Activated CD4-positive, CD25-positive, alpha-beta regulatory T cell treated with anti-CD3 and anti-CD28 coated beads, Interleukin-2, amount 50 U/mL, for 16 hours (primary cell): ENCODE measurements at regions not wholly inside any gene's neighbourhood (a gene's known extent, or its start where the extent isn't known, plus 50 kb on each side); places are given as distances from the start of the nearest gene placed in this dataset.

ENCODE experiments used
- DNase-seq: peaks from one replicate; pipeline ENCODE4 v3.0.0-alpha.2; 2020; ENCODE audit warnings: low read depth, low spot score

DNA sequence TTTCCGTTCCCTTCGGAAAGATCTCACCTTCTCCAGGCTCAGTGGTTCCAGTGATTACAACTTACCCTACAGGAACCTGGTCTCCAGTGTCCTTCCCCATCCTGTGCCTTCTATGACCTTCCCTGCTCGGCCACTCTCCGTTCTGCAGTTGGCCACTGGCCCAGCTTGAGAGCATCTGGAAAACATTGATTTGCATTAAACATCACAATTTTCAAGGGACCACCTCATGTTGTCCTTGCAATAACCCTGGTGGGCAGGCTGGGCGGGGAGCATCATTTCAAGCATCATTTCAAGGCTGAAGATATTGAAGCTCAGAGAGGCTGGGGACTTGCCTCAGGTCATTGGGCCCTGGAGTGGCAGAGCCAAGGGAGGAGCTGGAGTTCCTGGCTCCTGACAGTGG lies 177.4 kb downstream of the SEC61B start:
- DNase-seq = no peak

DNA sequence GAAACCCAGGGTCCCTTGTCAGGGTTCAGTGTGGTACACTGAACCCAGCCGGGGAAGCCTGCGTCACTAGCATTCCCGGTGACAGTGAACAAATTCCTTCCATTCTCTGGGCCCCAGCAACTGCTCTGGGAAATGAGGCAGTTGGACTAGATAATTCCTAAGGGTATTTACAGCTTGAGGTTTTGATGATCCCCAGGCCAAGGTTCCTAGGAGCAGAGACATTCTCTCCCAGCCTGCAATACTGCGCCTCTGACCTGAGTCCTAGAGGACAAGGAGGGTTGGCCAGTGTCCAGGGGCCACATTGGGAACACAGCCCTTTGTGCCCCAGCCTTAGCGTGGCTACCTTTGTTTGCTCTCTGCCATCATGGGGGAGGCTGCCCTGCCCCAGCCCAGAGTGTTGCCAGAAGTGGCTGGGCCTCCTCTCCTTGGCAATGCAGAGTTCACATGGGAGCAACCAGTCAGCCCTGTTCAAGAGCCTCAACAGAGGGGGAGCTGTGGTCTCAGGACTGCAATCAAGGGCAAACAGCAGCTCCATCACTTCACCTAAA lies 178.2 kb downstream of the SEC61B start:
- no peak for DNase-seq

DNA sequence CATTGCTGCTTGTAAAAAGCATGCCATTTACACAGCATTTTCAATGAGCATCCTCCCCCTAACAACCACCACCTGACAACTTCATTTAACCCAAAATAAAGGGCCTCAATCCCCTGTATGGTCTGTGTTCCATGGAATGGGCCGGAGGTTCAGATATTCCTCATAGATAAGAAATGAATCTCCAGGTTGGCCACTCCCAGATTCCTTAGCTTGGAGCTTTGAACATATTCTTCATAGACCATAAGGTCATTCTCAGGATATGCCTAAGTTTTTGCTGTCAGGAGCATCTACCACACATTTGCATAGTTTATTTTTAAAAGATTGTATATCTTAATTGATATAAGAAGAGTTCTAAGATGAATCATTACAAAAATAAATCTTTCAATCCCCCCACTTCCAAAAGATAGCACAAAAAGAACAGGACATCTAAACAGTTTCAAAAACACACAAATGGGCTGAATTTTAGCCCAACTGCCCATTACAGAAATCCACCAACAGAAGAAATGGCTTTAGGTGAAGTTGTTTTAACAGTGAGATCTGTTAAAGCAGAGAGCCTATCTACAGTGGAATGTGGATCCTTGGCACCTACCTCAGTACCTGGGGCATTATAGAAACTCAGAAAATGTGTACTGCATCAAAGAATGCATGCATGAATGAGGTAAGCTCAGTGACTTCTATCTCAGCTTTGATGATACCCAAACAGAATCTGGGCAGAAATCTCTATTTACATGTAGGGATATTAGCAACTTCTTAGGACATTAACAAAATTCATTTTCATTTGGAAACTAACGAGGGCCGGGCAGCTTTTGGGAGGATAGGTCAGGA lies 179.8 kb downstream of the SEC61B start:
- no peak for DNase-seq

DNA sequence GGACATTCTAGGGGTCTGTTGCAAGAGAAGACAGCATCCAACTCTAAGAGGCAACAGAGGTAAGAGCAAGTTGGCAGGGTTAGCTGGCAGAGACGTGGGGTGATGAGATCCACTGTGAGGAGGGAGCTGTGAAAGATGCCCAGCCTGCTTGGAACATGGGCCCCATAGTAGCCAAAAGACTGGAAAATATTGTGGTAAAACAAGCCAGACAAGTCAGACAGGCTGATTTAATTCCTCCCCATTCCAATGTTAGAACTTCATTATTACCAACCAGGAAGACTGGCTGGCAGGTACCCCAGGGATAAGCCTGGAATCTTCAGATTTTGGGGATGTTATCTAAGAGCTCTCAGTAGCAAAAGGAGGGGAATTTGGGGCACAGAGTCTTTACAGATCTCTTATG lies 181.3 kb downstream of the SEC61B start:
- no peak for DNase-seq

DNA sequence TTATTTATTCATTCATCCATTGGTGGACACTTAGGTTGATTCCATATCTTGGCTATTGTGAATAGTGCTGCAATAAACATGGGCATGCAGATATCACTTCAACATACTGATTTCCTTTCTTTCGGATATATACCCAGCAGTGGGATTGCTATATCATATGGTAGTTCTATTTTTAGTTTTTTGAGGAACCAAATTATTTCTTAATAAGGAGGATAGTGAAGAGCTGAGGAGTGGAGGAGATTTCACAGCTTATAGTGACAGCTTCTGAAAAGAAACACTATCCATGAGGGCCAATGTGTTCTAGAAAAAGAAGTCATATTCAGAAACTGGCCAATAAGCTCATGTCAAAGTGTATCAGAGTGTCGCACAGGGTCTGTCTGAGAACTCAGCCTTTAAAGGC lies 183.3 kb downstream of the SEC61B start:
- no peak for DNase-seq

DNA sequence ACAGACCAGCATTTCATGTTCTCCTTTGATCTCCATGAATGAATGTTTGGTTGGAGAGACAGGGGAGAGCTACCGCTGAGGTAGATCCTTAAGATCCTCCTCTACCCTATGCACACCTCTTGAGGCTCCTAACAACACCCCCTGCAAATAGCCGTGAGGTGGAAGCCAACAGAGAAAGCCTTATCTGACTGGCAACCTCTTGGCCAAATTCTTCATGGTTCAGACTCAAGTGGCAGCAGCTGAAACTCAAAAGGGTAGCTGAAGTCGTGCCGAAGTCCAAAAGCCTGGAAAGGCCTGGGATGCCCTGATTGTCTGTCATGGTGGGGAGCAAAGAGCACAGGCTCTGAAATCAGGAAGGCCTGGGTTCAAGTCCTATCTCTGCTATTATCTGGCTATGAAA lies 184.9 kb downstream of the SEC61B start:
- no peak for DNase-seq

DNA sequence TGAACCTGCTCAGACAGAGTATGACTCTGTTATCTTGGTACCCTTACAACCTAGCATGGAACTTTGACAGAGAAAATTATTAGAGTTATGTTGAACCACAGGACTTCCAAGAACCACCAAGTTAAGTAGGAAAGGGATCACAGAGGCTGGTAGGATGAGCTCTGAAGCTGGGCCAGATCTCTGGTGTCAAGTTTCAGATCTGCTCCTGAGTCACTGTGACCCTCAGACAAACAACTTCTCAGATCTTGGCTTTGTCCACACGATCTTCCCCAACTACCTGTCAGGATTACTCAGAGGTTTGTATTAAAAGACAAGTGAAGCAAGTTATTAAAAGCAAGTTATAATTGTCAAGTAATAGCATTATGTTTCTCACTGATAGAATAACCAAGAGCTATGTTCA lies 189.0 kb downstream of the SEC61B start:
- DNase-seq = no peak

DNA sequence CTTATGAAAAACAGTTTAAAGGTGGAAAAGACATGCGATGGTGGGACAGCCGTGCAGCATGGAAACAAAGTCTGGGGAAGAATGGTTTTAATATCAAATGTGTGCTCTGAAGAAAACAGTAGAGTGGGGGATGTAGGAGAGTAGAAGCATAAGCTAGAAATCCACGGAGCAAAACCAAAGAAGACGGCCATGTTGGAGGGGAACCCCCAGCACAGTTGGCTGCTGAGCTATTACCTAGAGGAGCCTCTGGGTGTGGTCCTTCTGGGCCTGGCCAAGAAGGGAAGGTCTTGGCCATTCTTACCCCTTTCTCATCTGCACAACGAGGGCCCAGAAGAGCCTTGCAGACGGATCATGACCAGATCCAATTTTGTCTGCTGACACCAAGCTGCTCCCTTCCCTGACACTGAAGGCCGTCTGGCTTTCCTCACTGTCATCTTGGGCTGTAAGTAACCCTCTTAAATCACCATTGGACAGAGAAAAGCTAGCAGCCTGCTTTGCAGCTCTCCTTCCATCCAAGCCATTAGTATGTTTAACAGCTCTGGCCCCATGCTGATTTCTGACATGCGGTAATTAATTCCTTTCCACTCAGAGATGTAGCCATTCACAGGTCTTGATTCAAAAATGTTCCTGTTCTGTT lies 189.5 kb downstream of the SEC61B start:
- DNase-seq = no peak

DNA sequence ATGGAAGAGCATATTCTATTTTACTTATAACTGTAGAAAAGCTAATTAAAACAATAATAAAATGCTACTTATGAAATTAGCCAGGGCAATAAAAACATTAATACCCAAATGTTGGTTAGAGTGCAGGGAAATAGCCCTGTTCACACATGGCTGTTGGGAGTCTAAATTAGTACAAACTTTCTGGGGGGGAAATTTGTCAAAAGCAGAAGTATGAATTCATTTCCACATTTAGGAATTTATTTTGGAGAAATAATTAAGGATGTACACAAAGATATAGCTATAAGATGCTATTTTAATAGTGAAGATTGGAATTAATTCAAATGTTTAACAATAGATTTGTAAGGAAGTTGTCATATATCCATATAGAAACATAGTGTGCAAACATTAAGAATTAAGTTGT lies 190.5 kb downstream of the SEC61B start:
- no peak for DNase-seq

DNA sequence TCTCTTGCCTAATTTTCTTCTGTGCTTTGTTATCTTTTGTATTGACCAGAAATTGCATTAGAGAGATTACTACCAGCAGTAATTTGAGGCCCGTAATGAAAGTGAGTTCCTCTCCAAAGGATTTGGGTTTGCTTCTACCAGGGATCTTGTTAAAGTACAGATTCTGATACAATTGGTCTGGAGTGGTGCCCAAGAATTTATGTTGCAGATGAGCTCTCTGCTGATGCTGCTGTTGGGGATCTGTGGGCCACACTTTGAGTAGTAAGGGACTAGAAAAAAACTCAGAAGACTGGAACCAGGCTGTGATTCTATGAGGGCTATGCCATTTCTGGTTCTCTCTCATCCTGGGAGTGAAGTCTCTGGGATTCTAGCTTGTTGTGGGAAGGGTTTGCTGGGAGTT lies 192.2 kb downstream of the SEC61B start:
- no peak for DNase-seq

DNA sequence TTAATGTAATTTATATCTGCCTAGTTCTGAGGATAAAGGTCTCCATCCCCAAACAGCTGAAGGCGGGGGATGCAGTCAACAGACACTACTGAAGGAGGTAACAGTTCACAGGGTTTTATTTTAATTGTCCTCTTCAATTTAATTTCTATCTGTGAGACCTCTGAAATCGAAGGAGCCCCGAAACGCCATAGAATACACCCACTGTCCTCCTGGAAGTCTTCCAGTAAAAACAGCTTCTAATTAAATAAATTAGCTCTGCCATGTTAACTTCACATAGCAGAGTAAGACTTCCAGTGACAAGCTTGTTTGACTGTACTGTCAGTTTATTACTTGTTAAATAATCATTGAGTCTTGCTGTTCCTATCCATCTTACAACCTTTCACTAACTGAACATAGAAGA lies 193.5 kb downstream of the SEC61B start:
- DNase-seq = no peak

DNA sequence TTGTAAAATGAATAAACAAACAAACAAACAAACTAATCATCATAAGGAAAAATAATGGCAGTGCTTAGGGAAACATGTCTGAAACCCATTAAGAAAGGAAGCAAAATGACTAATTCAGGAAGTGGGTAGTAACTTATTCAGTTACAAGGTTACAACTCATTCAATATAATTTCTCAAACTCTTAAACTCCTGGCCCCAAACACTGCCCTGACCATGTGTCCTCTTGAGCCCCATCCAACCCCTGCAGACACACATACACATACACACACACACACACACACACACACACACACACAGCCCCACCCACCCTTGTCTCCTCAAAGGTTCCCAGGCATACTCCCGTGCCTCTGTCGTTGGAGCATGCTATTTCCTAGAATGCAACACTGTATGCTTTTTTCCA lies 193.9 kb downstream of the SEC61B start:
- no peak for DNase-seq

DNA sequence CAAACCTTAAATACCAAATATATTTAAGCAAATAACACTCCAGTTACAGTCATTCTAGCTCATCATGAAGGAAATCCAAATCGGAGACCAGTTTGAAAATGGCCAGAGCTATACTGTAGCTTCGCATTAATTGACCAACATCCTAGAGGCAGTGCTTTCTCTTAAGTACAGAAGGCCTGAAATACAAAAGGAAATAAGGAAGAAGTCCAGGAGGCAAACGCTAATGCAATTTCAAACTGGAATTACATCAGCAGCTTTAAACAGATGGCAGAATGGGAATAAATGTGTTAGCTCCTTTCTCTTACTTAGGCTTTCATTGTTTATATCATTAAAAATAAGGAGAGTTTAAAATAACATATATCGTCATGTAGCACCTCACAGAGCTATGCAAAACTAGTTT lies 197.0 kb downstream of the SEC61B start:
- DNase-seq = no peak

DNA sequence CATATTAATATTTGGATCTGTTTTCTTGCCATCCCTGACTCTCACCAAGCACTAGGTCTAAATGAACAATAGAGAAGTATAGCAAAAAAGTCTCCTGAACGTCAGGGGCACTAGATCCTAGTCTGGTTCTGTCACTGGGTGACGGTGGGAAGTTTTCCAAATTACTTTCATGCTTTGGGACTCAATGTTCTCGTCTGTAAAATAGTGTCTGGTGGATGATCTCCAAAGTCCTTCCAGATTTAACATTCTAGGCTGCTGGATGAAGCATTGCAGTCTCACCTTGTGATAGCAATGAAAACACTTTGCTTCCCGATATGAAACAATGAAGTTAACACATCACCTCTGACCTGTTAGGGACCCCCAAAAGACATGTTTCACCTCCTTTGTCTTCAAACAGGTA lies 199.3 kb downstream of the SEC61B start:
- no peak for DNase-seq

DNA sequence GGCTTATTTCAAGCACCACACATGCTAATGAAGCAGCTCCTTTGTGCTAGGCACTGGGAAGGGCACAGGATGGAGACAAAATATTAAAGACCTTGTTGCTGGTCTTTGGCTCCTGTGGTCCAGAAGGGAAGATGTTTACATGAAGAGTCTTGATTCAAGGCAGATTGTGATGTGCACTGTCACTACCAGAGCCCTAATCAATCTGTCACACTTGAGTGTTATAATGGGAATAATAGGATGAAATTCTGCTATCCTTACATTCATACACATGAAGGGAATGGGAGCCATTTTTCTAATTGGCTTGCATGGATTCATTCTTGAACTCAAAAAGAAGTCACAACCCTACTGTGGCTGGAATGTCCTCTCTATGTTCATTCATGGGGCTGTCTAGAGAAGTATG lies 203.0 kb downstream of the SEC61B start:
- no peak for DNase-seq

DNA sequence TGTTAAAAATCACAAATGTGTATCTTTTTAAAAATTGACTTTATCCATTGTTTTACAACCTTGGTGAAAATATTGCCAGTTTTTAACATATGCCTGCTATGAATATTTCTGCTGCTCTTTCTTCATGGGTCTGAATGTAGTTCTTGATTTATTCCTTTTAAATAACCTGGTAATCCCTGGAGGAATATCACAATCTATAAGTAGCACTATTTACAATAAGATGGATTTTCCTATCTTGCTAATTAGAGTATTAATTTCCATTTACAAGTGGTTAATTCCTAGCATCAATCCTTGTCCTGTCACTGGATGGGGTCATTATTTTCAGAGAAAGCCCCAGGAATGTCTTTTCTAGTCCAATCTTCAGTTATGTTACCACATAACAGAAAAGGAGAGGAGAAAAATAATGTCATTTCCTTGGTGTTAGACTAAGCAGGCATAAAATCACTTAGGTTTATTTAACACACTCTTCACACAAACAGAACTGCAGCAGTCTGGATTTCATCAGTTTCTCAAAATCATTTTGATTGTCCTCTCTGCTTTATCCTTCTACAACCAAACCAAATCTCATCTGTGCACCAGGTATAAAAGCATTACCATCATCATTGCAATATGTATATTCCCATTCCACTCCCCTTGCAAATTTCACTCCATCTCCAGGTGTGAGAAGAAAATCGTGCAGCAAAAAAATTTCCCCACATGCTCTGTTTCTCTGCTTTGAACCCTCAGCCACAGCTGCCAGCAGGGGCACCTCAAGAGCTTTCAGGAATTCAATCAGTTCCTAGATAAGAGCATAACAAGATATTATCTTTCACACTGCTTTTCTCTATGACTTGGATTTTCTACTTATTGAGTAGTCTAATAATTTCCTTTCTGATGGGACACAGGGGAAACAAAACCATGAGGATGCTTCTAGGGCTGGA lies 204.1 kb downstream of the SEC61B start:
- DNase-seq = no peak

DNA sequence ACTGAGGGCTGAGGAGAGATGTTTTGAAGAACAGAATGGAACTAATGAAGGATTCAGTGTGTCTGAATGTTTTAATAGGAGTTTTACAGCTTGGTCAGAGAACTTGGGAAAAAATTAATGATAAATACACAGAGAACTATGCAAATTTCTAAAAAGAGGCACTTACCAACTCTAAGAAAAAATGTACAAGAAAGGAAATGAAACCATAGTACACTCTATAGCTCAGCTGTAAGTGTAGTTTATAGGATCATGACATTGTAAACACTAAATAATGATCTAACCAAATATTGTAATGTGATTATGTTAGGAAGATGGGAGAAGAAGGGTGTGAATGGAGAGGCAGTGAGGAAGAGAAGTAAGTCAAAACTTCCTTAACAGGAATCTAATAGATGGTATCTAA lies 205.2 kb downstream of the SEC61B start:
- DNase-seq = no peak

DNA sequence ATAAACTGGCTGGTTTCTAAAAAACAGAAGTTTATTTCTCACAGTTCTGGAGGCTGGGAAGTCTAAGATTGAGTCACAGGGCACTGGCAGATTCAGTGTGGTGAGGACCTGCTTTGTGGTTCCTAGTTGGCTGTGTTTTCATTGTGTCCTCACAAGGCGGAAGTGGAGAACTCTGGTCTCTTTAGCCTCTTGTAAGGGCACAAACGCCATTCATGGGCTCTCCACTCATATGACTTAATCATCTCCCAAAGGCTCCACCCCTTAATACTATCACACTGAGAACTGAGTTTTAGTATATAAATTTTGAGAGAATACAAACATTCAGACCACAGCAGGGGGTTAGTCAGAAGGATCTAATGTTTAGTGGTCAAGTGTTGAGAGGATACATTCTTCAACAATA lies 208.2 kb downstream of the SEC61B start:
- DNase-seq = no peak

DNA sequence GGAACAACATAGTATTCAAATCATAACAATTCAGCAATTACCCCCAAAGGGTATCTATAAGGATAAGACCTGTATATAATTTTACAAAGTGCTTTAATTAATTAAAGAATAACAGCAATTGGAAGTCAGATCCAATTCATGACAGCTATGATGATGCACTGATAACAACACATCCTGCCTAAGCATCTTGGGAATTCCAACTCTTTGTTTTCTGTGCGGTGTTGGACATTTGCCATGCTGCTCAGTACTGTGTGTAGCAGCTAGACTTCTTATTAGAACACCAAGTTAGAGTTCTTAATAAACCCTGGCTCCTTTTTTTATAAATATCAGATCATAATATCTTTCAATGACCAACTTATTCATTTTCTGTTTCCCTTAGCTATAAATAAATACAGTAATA lies 209.0 kb downstream of the SEC61B start:
- DNase-seq = no peak

DNA sequence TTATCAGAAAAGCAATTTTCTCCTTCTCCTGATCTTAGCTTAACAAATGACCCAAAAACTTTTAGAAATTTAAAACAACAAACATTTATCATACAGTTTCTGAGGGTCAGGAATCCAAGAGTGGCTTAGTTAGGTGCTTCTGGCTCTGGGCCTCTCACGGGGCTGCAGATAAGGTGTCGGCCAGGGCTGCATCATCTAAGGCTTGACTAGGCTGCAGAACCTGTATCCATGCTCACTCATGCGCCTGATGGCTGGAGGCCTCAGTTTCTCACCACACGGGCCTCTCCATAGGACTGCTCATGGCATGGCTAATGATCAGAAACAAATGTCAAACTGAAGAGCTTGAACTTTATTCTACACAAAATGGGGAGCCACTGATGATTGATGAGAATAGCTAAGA lies 210.0 kb downstream of the SEC61B start:
- no peak for DNase-seq

DNA sequence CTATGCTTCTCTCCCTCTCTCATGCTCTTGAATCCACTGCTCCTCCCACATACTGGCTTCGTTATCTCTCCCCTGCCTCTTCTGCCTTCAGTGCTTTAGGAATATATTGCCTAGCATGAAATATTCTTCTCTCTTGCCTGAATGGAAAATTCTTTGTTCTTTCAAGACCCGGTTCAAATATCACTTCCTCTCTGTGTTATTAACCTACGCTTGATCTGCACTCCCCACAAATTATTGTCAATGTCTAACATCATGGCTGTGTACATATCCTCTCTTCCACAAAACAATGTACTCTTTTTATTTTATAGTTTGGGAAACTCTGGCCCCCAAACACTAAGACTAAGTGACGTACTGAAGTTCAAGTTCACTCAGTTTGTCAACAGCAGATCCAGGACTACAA lies 211.0 kb downstream of the SEC61B start:
- no peak for DNase-seq

DNA sequence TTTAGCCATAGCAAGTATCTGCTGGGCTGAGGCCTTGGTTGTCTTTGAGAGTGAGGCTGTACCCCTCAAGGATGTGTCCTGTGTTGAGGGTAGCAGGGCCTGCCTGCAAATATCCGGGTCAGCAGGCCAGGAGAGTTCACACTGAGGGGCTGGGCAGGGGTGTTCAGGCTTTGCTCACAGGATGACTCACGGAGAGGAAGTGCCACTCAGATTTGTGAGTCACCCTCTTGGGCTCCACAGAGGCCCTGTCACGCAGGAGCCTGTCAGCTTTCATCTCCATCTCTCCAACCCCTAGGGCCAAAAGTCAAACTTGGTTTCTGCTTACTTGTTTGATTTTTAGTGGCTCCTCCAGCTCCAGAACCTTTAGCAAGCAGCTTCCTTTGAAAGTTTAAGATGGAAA lies 211.5 kb downstream of the SEC61B start:
- peak; percentile 9 for DNase-seq
